ENCODE measurements at regions not wholly inside any gene's neighbourhood (a gene's known extent, or its start where the extent isn't known, plus 50 kb on each side); places are given as distances from the start of the nearest gene placed in this dataset.
A peak's percentile ranks its signal among the peaks of the same experiment; 100 is the strongest.

DNA sequence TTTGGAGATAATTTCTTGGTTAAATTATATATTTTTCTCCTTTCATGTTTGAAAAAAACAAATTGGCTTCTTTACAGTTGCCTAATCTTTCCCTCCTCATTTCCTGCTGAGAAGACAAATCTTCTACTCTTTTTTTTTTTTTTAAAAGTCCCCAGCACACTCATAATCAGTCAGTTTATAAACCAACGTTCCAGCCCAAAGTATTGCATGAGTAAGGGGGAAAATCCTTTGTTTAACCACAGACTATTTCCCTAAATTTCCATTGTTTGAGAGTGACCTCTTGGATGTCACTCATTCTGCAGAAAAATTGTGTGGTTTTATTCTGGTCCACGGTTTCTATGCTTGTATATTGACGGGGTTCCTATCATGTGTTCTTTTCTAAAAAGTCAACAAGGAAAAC, 55.1 kb upstream of the TLR4 start:
- Histone ChIP-seq H3F3A (ENCODE audit: low read depth) (no peaks in the 10 kb centered on the region), H3K9ac (ENCODE audit: low read depth, low read length, poor library complexity, severe bottlenecking) (no peak overlapping the region), H2AFZ (ENCODE audit: low read length) (no peak overlapping the region), H3K4me2 (ENCODE audit: low read depth, low read length, poor library complexity, severe bottlenecking) (no peak overlapping the region), H3K9me3 (ENCODE audit: insufficient read depth, low read depth, low read length) (no peaks in the 10 kb centered on the region), H3K4me3 (ENCODE audit: low read length, poor library complexity, severe bottlenecking) (no peak overlapping the region), H3K9me2 (replicated peaks; ENCODE audit: low read depth, low read length) (no peaks in the 10 kb centered on the region), H4K20me1 (ENCODE audit: insufficient read depth, low read length, poor library complexity, severe bottlenecking) (no peaks in the 10 kb centered on the region), H3K27me3 (ENCODE audit: insufficient read depth, low read length, poor library complexity, severe bottlenecking) (no peaks in the 10 kb centered on the region), H3K4me1 (ENCODE audit: insufficient read depth, low read length, poor library complexity, severe bottlenecking) (no peaks in the 10 kb centered on the region), H3K79me2 (ENCODE audit: insufficient read depth, low read length) (no peaks in the 10 kb centered on the region), H3K36me3 (ENCODE audit: insufficient read depth, low read length) (no peaks in the 10 kb centered on the region)
- TF ChIP-seq EZH2phosphoT487 (IDR thresholded peaks at IDR 0.05; ENCODE audit: borderline replicate concordance), result no peak
- TF ChIP-seq, protein P1, sequence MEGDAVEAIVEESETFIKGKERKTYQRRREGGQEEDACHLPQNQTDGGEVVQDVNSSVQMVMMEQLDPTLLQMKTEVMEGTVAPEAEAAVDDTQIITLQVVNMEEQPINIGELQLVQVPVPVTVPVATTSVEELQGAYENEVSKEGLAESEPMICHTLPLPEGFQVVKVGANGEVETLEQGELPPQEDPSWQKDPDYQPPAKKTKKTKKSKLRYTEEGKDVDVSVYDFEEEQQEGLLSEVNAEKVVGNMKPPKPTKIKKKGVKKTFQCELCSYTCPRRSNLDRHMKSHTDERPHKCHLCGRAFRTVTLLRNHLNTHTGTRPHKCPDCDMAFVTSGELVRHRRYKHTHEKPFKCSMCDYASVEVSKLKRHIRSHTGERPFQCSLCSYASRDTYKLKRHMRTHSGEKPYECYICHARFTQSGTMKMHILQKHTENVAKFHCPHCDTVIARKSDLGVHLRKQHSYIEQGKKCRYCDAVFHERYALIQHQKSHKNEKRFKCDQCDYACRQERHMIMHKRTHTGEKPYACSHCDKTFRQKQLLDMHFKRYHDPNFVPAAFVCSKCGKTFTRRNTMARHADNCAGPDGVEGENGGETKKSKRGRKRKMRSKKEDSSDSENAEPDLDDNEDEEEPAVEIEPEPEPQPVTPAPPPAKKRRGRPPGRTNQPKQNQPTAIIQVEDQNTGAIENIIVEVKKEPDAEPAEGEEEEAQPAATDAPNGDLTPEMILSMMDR (conservative IDR thresholded peaks at IDR 0.05; ENCODE audit: low read length), result no peak

DNA sequence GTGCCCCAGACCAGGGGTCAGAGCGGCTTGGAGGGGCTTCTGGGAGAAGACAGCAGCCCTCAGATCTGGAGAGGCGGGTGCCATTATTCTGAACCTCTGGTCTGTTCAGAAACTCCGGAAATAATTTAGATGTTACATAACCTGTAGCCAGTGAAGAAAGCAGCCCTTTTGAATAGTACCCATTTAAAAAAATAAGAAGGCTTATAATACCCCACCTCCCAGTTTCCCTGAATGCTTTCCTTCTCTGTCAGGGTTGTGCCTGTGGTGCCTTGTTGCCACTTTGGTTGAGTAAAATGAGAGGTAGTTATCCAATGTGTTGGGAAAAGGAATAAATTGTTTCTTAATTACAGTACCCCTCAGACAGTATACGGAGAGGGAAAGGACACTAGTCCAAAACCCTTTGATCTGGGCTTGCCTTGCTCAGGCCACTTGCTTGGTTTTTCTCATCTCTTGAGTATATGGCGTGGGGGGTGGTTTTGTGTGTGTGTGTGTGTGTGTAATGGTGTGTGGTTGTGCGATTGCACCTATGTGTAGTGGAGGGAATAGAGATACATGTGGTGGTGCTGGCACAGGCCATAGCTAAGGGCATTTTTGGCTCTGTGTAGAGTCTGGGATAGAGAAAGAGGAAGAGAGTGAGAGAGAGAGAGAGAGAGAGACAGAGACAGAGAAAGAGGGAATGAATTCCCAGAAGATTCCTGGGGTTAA, 59.1 kb upstream of the TLR4 start:
- Histone ChIP-seq H3F3A (ENCODE audit: low read depth) (no peaks in the 10 kb centered on the region), H3K36me3 (ENCODE audit: insufficient read depth, low read length) (no peaks in the 10 kb centered on the region), H3K4me2 (ENCODE audit: low read depth, low read length, poor library complexity, severe bottlenecking) (no peak overlapping the region), H3K9ac (ENCODE audit: low read depth, low read length, poor library complexity, severe bottlenecking) (no peak overlapping the region), H3K27me3 (ENCODE audit: insufficient read depth, low read length, poor library complexity, severe bottlenecking) (no peaks in the 10 kb centered on the region), H3K79me2 (ENCODE audit: insufficient read depth, low read length) (no peaks in the 10 kb centered on the region), H3K4me3 (ENCODE audit: low read length, poor library complexity, severe bottlenecking) (no peak overlapping the region), H3K4me1 (ENCODE audit: insufficient read depth, low read length, poor library complexity, severe bottlenecking) (no peaks in the 10 kb centered on the region), H3K9me3 (ENCODE audit: insufficient read depth, low read depth, low read length) (no peaks in the 10 kb centered on the region), H4K20me1 (ENCODE audit: insufficient read depth, low read length, poor library complexity, severe bottlenecking) (no peaks in the 10 kb centered on the region), H3K9me2 (replicated peaks; ENCODE audit: low read depth, low read length) (no peaks in the 10 kb centered on the region), H2AFZ (ENCODE audit: low read length) (no peak overlapping the region; the same call in 1 of the 2 replicates)
- no peak for TF ChIP-seq EZH2phosphoT487 (IDR thresholded peaks at IDR 0.05; ENCODE audit: borderline replicate concordance)
- TF ChIP-seq, protein P1 (conservative IDR thresholded peaks at IDR 0.05; ENCODE audit: low read length), result no peak

DNA sequence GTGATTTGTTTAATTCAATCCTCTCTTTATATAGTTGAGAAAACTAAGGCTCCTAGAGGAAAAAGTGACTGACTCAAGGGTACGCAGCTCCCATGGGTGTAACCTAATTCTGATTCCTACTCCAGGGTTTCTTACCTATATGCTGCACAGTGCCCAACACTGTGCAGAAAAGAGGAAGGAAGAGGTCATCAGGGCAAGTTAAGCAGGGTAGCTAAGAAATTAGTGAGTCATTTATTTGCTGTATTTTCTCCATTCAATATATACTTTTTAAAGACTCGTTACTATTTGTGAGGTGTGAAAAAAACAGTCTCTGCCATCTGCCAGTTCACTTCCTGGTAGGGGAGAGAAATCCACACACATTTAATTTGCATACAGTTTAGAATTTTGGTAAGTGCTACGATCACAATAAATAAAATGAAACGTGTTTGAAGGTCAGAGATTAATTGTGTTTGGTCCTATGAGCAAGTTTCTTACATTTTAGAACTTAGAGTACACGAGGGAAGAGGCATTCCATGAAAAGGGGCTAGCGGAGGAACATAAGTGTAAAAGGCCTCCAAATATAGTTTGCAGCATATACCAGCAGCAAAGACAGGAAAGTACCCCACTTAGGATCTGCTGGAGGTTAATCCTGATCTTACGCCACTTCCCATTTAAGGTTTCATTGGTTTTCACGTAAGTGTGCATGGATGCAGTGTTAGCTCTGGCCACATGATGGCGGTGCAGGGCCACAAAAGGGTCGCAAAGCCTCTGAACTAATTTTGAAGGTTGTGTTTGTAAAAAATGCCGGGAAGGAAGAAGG, 59.9 kb upstream of the TLR4 start:
- Histone ChIP-seq H3K36me3 (ENCODE audit: insufficient read depth, low read length) (no peaks in the 10 kb centered on the region), H3K79me2 (ENCODE audit: insufficient read depth, low read length) (no peaks in the 10 kb centered on the region), H3K4me3 (ENCODE audit: low read length, poor library complexity, severe bottlenecking) (no peak overlapping the region), H4K20me1 (ENCODE audit: insufficient read depth, low read length, poor library complexity, severe bottlenecking) (no peaks in the 10 kb centered on the region), H3K27me3 (ENCODE audit: insufficient read depth, low read length, poor library complexity, severe bottlenecking) (no peaks in the 10 kb centered on the region), H3K9me3 (ENCODE audit: insufficient read depth, low read depth, low read length) (no peaks in the 10 kb centered on the region), H3K4me1 (ENCODE audit: insufficient read depth, low read length, poor library complexity, severe bottlenecking) (no peaks in the 10 kb centered on the region), H3K9me2 (replicated peaks; ENCODE audit: low read depth, low read length) (no peaks in the 10 kb centered on the region), H3F3A (ENCODE audit: low read depth) (no peaks in the 10 kb centered on the region), H3K9ac (ENCODE audit: low read depth, low read length, poor library complexity, severe bottlenecking) (no peak overlapping the region), H3K4me2 (ENCODE audit: low read depth, low read length, poor library complexity, severe bottlenecking) (peak overlapping the region; percentile 17), H2AFZ (ENCODE audit: low read length) (peak overlapping the region; percentile 53)
- TF ChIP-seq EZH2phosphoT487 (IDR thresholded peaks at IDR 0.05; ENCODE audit: borderline replicate concordance), result no peak
- TF ChIP-seq, protein P1 (conservative IDR thresholded peaks at IDR 0.05; ENCODE audit: low read length), result peak; percentile 96
